ENCODE measurements at regions not wholly inside any gene's neighbourhood (a gene's known extent, or its start where the extent isn't known, plus 50 kb on each side); places are given as distances from the start of the nearest gene placed in this dataset.
A peak's percentile ranks its signal among the peaks of the same experiment; 100 is the strongest.
"Not testable (repeated sequence)": the region's sequence is repeated elsewhere in the genome, so short reads cannot be mapped to it uniquely, and the experiment has no call there.

DNA sequence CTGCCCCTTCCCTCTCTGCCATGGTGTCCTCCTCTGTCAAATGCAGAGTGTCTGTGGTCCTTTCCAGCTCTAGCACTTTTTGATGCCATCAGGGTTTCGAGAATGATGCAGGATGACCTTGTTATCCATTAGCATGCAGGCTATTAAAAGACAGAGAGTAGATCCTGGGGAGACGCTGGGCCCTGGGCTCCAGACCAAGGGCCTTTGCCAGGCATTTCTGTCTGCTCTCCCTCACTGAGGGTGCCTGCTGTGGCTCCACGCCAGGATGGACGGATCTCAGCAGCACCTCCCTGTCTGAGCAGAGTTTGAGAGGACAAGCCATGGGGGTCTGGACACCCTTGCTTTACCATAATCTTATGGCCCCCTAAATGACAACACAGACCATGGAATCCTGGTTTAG lies 110.8 kb upstream of the CD82 start:
- no peak for DNase-seq

DNA sequence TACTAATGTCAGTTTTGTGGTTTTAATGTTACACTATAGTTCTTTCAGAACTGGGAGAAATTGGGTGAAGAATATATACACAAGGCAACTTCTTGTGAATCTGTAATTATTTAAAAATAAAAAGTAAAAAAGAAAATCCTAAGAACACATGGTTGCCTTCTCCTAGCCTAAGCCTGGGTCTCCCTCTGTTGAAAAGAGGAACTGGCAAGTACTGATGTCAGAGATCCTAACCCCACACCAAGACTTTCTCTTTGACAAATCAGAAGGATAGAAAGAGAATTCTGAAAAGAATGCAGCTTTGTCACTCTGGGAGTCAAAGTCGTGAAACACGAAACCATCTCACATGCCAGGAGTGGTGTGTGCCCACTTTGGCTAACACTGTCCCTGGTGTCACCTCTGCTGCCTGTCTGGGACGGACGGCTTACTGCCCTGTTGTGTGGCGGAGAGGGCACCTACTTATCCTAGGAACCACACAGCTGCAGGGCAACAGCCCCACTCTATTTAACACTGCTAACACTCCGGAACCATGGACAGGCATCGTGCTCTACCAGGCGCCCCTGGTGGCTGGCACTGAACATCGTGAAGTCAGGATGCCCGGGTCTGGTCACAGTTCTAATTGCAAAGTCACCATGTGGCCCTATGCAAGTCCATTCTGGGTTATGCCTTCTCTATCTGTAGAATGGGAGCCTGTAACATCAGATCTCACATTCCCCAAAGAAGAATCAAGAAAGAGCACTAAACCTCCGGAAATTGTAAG lies 108.7 kb upstream of the CD82 start:
- DNase-seq = peak; percentile 51

DNA sequence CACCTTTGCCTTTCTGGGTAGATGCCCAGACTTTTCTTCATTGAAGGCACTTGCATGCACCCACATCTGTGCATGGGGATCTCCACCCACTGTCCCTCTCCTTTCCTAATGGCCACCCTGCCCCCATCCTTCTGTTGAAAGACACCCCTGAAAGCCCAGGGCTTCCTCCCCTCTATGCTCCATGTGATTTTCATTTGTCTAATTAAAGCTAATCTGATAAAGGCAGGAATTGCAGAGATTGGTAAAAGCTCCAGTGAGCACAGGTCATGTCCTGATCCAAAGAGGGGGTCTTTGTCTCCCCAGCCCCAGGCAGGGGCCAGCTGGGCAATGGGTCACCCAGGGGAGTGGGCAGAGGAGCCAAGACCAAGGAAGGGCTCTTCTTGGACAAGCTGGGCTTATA lies 107.6 kb upstream of the CD82 start:
- no peak for DNase-seq

DNA sequence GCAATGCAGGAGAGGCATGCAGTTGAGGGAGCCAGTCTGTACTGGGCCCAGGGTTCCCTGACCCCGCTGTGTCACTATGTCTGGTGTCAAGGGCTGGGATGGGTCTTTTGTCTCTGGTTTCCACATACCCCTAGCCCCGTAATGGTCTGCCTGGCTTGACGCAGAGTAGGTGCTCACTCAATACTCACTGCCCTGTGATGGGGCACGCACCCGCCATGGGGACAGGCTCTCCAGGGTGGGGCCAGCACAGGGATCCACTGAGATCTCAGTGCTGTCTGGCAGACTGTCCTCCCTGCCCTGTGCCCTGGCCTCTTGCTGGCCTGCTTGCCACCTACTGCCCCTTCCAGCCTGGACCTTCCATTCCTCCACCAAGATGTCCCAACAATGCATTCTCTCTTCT lies 101.7 kb upstream of the CD82 start:
- no peak for DNase-seq

DNA sequence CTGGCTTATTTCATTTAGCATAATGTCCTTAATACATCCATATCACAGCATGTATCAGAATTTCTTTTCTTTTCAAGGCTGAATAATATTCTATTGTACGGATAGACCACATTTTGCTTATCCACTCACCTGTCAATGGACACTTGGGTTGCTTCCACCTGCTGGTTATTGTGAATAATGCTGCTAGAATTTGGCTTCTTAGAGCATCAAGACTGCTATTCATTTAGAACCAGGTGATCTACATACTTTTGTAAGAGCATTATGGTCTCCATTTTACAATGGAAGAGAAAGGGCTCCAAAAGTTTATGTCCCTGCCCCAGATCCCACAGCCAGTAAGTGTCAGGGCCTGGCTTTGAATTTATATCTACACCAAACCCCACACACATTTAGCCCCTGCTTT lies 100.7 kb upstream of the CD82 start:
- peak; percentile 70 for DNase-seq

DNA sequence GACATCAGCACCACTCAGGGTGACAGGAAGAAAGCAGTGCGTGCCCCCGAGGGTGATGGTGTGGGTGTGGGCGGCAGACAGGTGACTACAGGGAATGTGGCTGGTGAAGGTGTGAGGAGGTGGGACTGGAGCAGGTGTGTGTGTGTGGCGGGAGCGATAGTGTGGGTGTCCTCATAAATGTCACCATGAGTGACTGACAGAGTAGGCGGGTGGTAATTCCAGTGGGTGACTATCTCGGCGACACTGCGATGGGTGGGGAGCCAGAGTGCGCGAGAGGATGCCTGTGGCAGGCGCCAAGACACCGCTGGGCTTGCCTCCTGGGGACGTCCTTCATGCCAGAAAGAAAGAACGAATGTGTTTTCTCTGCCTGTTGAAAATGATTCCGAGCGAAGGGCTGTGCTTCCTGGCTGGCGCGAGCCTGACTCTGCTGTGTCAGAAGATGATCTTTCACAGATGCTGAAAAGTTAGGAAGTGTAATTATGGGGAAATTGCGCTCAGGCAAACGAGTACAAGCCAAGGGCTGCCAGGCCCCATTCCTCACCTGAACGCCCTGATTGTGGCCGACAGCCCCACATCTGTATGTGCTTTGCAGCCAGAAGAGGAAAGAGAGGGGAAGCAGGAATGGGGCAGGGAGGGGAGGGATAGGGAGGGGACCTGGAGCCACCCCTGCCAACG lies 98.8 kb upstream of the CD82 start:
- no peak for DNase-seq

DNA sequence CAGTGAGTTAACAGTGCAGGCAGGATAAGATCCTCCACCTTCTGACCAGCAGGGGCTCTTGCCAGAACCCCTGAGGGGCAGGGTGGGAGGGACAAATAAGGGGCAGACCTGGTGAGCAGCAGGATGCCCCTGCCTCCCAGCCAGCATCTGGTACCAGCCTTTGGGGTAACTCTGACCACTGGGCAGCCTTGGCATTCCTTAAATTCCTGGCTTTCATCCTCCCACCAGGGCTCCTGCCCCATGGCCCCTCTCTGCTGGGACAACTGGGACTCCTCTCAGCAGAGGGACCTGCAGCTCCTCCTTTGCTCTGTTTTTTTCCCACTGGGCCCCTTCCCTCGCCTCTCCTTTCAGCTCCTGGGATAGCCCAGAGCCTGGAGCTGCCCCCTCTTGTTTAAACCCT lies 98.0 kb upstream of the CD82 start:
- DNase-seq = no peak

DNA sequence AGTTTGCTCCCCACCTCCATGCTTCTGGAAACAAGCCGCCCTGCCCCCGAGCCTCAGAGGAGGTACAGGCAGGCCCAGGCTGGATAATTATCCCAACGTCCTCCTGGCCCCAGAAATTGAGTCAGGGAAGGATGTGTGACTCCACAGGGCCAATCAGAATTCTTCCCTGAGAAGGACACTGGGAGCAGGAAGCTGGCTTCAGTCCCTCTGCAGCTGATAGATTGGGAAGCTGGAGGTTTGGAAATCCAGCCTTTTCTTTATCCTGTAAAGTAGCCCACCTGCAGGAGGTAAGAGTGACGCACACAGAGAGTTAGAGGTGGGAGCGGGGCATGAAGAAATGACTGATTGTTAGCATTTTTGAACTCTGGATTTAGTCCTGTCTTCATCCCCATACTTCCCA lies 97.5 kb upstream of the CD82 start:
- no peak for DNase-seq

DNA sequence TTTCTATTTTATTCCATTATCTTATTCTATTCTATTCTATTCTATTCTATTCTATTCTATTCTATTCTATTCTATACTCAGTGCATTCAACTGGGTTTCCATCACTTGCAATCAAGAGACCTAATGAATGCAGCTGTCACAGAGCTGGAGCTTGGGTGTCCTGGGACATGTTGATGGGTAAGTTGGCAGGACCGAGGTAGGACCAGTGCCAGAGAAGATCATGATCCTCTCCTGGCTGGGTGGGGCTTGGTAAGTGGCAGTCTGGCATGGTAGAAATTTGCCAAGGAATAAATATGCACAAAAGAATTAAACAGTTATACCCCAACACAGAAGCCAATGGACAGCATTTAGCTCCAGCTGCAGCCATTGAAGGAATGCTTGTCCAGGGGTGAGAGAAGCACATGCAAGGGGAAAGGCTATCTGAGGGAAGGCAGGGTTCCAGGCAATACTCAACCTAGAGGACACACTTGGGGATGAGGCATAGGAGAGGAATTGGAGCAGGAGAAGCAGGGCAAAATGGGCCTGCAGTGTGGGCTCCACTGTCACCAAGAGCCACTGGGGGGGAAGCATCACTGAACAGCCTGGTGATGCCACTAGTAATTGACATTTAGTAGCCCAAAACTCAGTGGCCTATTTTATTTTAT lies 97.0 kb upstream of the CD82 start:
- no peak for DNase-seq

DNA sequence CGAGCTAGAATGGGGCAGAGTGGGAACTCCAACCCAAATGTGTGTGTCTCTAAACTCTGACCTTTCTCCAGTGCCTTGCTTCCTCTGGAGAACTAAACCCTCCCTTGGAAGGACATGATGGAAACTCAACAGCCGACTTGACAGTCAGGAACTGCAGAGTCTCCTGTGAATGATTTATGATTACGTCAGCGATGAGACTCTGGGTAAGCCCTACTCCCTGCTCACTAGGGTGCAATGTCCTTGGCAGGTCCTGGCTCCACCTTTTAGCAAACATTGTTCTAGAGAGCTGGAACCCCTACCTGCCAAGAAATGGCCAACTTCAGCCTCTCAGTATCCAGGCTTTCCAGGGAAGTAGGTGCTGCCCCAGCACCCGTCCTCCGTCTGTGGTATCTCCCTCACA lies 96.1 kb upstream of the CD82 start:
- DNase-seq = no peak

DNA sequence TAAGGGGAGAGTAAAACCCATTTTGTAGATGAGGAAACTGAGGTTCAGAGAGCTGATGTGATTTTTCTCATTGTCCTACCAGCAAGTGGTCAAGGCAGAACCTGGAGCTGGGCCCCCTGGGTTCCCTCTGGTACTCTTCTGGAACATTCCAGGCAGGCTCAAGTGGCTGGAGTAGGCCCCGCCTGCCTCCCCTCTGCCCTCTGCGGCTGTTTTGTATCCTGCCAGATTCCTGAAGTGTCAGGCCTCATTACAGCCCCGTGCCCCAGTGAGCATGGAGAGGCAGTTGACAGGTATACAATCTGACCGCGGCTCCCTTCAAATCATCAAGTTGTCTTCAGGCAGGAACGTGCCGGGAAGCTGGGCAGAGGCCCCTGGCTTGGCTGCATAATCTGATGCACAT lies 94.6 kb upstream of the CD82 start:
- no peak for DNase-seq

DNA sequence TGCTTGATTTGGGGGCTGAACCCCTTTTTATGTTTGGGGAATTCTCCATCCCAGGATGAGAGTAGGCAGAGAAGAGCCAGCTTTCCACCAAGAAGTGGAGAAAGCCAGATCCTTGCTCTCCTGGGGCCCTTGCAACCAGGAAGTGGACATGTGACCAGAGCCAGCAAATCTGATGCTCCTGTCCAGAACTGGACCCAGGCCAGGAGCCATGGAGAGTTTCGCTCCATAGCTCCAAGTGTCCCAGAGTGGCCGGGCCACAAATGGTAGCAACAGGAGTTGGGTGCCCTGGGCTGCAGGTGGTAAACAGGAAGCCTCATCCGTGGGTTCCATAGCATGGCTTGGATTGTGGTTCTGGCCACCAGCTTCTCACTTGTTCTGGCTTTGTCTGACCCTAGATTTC lies 93.9 kb upstream of the CD82 start:
- no peak for DNase-seq

DNA sequence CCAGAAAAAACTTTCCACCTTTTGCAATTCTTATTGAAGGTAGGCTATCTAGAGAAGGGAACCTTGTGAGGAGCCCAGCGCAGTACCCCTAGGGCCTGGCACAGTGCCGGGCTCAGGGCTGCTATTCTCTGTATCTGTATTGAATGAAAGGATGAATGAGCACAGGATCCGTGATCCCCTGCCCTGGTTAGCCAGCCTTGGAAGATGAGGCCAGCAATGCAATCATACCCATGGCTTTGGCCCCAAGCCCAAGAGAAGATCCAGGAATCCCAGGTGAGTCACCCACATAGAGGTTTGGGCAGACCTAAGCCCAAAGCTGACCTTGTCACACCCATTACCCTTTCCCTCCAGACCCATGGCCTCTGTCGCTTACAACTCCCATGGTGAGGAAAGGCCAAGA lies 92.5 kb upstream of the CD82 start:
- no peak for DNase-seq

DNA sequence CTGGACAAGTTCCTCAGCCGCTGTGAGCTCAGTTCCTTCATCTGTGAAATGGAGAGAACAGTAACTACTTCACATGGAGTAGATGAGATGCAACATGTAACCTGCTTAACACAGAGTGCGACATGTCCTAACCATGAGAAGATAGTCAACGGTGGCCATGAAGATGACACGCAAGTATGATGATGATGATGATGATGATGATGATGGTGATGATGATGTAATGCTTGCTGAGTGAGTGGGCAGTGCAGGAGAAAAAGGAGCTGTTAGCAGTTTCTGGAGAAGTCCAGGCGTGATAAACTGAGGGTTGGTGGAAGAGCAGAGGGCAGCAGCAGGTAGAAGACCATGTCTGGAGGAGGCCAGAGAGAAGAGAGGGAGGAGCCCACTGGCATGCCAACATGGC lies 90.8 kb upstream of the CD82 start:
- DNase-seq = no peak

DNA sequence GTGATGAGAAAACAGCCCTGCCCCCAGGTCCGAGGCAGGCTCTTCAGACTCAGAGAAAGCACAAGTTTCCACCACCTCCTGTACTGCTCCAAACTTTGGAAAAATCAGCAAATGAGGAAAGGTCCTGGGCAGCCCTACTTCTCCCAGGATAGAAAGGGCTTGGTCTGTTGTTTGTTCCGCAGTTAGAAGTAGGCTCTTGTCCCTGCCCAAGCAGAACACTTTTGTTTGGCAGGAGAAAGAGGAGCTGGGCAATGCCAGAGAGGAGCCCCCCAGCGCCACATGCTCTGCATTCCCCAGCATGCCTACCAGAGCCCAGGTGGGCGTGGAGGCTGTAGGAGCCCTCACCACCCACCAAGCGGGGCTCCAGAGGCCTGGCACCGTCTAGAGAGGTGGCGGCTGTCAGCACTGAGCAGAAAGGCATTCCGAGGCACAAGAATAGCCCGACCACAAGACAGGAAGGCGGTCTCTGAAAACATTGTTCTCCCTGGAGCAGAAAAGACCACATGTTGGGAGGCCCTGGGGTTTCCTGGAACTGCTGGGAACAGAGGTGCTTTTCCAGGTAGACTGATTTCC lies 90.3 kb upstream of the CD82 start:
- no peak for DNase-seq

DNA sequence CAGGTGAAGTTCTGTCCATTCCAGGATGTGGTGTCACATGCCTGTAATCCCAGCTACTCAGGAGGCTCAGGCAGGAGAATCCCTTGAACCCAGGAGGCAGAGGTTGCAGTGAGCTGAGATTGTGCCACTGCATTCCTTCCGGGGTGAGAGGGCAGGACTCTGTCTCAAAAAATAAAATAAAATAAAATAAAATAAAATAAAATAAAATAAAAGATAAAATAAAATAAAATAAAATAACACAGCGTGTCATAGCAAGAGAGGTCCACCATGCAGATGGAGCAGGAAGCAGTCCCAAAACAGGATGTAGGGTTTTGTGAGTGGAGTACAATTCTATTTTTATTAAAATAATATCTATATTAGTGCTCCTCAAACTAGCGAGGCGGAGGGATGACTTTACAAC lies 83.1 kb upstream of the CD82 start:
- DNase-seq = not testable (repeated sequence)

DNA sequence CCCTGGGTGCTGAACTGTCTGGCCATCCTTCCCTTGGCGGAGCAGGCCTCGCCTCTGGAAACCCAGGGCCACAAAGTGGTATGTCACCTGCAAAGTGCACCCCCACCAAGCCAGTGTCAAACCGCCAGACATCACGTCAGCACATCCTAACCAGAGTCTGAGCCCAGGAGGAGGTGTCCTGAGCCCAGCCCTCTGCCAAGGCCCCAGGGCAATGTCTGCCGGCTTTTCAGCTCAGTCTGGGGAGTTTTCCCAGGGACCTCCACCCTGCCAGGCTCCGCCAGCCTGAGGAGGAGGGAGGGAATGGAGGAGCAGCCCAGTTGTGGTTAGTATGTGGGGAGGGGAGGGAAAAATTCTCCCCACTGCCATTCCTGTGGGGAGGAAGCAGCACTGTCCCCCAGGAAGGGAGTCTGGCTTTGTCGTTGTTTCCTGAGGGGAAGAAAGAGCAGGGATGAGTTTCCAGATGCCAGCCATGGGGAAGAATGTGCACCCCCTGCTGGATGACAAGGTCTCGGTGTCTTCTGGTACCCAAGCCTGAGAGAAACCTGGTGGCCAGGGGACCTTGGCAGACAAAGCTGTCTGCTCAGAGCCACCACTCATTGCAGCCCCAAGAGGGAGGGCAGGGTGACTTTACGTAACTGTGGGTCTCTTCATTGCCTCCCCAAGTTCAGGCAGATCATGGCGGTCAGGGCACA lies 81.4 kb upstream of the CD82 start:
- peak; percentile 36 for DNase-seq

DNA sequence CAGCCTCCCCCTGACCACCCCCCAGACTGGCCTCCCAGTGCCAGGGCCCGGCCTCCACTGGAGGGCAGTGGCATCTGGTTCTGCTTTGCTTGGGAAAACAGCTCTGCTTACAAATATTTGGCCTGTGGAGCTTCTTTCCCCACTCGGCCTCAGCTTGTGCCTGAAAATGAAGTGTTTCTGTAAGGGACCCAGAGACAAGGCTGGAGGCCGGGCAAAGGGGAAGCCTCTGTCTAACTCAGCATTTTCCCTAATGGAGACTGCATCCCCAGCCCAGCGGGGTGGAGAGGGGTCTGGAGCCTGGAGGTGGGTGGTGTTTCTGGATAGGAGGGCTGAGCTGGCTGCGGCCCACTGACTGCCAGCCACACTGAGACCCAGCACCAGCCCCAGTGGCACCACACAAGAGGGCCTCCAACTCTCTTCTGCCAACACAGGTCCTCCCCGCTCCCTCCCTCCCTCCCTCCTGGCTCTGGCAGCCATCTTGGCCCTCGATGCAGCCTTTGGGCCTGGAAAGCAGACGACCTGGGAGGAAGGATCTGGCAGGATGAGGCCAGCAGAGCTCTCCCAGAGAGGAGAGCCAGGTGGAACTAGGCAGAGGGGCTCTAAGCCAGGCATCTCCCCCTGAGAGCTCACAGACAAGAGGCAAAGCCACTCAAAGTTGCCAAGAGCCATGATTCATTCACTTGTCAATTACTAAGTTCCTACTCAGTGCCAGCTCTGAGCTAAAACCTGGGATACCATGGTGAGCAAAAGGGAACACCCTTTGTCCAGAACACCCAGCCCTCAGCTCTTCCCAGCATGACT lies 77.1 kb upstream of the CD82 start:
- no peak for DNase-seq

DNA sequence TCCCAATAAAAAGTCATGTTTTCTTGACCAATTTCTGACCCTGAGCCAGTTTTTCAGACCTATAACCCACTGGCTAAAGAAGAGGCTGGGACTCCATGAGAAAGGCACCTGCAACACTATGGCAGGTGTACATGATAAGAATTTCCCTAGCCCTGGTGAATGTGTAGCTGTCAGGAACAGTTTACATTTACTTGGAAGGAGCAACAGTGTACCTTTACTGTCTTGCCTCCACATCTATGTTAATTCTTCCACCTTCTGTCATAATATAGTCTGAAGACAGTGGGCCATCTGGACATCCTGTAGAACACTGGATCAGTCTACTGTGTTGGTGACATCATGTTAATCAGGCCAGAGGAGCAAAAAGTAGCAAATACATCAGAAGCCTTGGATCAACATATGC lies 72.1 kb upstream of the CD82 start:
- DNase-seq = no peak

DNA sequence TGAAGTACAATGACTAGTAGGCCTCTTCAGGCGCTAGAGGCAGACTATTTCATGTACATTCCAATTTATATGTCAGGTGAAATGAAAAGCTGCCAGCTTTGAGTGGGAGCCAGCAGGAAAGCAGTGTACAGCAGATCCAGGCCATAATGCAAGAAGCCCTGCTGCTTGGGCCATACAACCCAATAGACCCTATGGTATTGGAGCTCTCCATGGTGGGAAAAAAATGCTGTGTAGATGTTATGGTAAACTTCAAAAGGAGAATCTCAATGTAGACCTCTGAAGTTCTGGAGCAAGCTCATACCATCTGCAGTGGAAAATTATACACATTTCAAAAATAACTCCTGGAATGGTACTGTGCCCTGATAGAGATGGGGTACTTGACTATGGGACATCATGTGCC lies 71.5 kb upstream of the CD82 start:
- no peak for DNase-seq

DNA sequence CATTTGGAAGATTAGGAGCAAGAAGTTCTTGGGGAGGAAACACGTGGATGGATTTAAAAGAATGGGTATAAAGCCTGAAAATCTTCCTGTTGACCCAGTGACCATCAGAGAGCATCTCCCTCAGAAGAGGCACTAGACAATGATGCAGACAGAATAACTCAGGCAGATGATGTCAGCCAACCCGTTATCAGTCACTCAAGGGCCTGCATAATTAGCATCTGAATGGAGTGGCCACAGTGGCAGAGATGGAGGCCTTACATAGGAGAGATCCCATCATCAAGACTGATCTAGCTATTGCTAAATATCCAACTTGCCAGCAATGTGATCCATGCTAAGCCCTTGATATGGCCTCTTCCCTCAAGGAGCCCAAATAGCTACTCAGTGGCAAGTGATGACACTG lies 70.7 kb upstream of the CD82 start:
- DNase-seq = no peak

DNA sequence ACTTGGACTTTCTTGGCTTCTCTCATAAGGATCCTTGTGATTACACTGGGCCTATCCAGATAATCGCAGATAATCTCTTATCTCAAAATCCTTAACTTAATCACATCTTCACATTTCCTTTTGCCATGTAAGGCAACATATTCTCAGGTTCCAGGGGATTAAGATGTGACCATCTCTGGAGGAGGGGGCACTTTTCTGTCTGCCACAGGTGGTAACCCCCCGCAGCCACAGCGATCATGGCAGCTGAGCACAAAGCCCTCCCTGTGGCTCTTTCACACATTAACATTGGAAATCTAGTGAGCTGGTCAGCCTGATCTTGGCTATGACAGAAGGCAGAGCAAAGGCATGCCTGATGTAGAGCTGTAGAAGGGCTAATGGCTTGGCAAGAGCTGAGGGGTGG lies 69.1 kb upstream of the CD82 start:
- no peak for DNase-seq
